Fibroblast of the aortic adventitia (primary cell): ENCODE measurements at regions not wholly inside any gene's neighbourhood (a gene's known extent, or its start where the extent isn't known, plus 50 kb on each side); places are given as distances from the start of the nearest gene placed in this dataset.

Source experiments
- DNase-seq: peaks from one replicate; pipeline ENCODE4 v3.0.0-alpha.2; 2010; ENCODE audit warnings: low read depth
- H3K4me3 ChIP-seq: 2 replicates; pipeline ENCODE4 v1.5.1; 2011; ENCODE audit warnings: low read depth, mild to moderate bottlenecking, control low read depth, low read length, moderate library complexity
- CTCF ChIP-seq: IDR thresholded peaks from 2 replicates; pipeline ENCODE4 v1.5.1; 2011; ENCODE audit warnings: mild to moderate bottlenecking, low read length, control low read depth, inconsistent platforms; ENCODE audit not compliant: insufficient read depth

GRCh38 chr9:119005162-119005561 lies 364.1 kb downstream of the BRINP1 start:
- H3K4me3 ChIP-seq, result no peak overlapping the region
- DNase-seq, result no peak
- TF ChIP-seq CTCF, result no peak

- DNase-seq, result no peak
- no peak overlapping the region for H3K4me3 ChIP-seq
- TF ChIP-seq CTCF, result no peak
Observed at GRCh38 chr9:119009249-119009648, 360.0 kb downstream of the BRINP1 start.

DNA sequence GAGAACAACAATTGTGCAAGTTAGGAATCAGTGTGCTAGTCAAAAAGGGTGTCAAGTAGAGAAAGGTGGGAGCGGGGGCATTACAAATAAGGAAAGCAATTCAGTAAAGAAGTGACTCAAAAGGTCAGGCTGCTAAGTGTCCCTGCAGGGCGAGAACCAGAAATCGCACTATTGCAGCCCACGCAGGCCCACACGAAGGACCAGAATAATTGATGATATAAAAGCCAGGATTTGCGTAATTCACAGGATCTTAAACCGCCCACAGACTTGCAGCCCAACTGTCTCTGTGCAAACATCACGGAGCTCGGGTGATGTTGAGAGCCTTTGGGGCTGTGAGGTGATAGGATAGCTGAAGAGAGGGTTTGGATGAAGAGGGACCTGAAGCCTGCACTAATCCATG lies 349.0 kb downstream of the BRINP1 start:
- no peak for DNase-seq
- no peak for TF ChIP-seq CTCF
- H3K4me3 ChIP-seq, result no peak overlapping the region

- TF ChIP-seq CTCF, result no peak
- no peak for DNase-seq
- H3K4me3 ChIP-seq, result no peak overlapping the region
Observed at GRCh38 chr9:119020730-119021333, 348.4 kb downstream of the BRINP1 start.

GRCh38 chr9:119026120-119026519 lies 343.1 kb downstream of the BRINP1 start:
- no peak overlapping the region for H3K4me3 ChIP-seq
- peak; percentile 1 for DNase-seq
- no peak for TF ChIP-seq CTCF

- no peak for DNase-seq
- no peak overlapping the region for H3K4me3 ChIP-seq
- TF ChIP-seq CTCF, result no peak
Observed at GRCh38 chr9:119027901-119028699, 341.1 kb downstream of the BRINP1 start.
